Omental fat pad (tissue), 3 donors: ENCODE measurements at regions not wholly inside any gene's neighbourhood (a gene's known extent, or its start where the extent isn't known, plus 50 kb on each side); places are given as distances from the start of the nearest gene placed in this dataset.

Experiments
- ATAC-seq: fragments of 150-250 bp; one replicate; pipeline ENCODE4 v1.9.1; 2016; ENCODE audit warnings: mild to moderate bottlenecking, moderate library complexity; ENCODE audit not compliant: low FRiP score
- DNase-seq: peaks from one replicate; pipeline ENCODE4 v3.0.0-alpha.2; 2019; ENCODE audit warnings: low spot score
- TF ChIP-seq, protein P1 (sequence below), 3 donors: fragments of 450-650 bp; IDR thresholded peaks; one replicate each; pipeline ENCODE4 v1.5.1; 2016 to 2017; ENCODE audit warnings: antibody characterized with exemption in 3 of 3, mild to moderate bottlenecking in 3 of 3, moderate library complexity in 2 of 3

DNA sequence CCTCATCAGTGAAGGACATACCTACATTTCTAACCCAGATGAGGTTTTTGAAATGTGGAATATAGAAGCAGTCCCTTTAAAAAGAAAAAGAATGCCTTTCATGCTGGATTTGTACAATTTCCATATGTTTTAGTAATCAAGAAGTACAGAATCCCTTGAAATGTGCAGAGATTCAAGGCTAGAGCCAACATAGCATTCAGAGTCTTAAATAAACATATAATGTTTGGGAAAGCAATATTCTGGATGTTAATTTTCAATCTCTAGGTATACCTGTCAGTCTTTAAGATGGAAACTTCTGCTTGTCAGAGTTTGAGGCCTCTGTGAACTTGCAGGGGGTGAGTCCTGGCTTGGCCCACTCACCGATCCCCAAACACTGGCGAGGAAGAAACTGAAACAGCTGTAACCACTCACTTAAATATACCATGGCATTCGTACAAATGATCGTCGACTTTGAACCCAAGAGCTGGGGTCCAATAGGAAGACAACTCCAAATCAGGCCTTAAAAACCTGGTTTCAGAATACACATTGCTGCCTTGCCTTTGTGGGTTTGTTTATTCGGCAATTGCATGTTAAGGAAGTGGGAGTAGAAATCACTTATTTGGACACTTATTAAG, 132.8 kb upstream of the NCK2 start:
- DNase-seq (no peak), ATAC-seq (no peak)
- TF ChIP-seq, protein P1, sequence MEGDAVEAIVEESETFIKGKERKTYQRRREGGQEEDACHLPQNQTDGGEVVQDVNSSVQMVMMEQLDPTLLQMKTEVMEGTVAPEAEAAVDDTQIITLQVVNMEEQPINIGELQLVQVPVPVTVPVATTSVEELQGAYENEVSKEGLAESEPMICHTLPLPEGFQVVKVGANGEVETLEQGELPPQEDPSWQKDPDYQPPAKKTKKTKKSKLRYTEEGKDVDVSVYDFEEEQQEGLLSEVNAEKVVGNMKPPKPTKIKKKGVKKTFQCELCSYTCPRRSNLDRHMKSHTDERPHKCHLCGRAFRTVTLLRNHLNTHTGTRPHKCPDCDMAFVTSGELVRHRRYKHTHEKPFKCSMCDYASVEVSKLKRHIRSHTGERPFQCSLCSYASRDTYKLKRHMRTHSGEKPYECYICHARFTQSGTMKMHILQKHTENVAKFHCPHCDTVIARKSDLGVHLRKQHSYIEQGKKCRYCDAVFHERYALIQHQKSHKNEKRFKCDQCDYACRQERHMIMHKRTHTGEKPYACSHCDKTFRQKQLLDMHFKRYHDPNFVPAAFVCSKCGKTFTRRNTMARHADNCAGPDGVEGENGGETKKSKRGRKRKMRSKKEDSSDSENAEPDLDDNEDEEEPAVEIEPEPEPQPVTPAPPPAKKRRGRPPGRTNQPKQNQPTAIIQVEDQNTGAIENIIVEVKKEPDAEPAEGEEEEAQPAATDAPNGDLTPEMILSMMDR (IDR thresholded peaks at IDR 0.05): no peak

DNA sequence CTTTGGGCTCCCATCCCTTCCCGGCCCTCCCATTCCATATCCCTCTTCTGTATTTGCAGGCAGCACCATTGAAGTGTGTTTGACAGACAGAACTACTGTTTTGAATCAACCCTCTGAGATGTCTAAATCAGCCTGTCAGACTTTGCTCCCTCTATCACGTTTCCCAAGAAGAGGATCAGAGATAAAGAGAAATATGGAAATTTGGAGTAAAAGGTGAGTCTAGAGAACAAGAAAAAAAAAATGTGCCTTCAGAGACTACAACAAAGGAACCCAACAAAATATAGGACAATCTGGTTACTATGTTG, 133.4 kb upstream of the NCK2 start:
- no peak for ATAC-seq
- TF ChIP-seq, protein P1 (IDR thresholded peaks at IDR 0.05): no peak
- DNase-seq: no peak

DNA sequence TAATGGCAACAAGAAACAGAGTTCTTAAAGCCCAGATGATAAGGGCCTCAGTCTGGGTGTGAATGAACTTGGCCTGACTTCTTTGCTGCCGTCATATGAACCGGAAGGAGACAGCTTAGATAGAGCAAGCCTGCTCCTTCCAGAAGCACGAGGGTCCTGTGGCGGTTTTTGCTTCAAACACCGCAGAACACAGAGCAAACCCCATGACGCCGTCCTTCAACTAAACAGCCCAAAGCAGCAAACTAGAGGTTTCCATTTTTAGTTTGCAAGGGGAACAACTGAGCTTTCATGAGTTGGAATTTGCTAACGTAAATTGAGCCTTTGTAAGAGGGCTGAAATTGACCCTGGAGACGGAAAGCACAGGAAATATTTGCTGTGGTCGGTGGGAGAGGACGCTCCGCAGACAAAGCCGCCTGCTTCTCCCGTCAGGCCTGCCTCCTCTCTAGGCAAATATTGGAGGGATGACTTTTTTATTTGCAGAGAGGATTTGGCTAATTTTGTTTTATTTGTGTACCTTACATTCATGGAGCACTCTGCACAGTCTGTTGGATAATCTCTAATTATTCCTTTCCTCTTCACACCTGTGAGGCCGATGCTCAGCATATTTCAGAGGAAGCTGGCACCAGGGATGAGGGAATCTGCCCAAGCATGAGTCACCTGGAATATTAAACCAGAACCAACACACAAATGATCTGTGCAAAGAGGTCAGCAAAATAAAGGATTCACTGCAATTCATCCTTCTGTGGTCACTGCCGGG, 134.0 kb upstream of the NCK2 start:
- DNase-seq: no peak
- no peak for ATAC-seq

DNA sequence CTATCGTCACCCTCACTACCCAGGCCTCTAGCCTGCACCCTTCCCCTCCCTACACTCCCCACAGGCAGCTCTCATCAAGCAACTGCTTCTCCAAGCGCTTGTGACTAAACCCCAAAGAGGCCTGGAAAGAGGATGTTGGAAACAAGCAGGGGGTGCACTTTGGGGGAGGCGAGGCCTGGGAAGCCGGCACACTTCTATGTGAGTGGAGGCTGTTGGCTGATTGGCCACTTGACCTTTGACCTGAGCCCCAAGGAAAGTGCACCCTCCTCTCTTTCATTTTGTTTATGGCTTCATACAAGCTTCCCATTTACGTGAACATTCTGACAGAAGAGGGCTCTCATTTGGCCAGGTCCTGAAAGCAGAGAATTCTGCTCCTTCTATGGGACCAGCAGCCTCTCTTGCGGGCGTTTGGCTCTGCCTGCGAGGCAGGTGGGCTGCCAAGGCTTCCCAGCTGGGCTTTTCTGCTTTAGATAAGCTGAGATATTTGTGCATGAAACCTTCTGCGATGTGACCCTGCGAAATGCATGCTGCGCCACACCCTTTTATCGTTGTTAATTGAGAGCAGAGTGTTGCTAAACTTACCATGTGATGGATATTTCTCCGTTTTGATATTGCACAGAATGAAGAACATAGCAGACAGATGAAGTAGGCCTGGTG, 134.8 kb upstream of the NCK2 start:
- ATAC-seq: no peak
- no peak for DNase-seq

More for the DNA sequence above, 134.0 kb upstream of the NCK2 start:
- TF ChIP-seq, protein P1 (IDR thresholded peaks at IDR 0.05): no peak

DNA sequence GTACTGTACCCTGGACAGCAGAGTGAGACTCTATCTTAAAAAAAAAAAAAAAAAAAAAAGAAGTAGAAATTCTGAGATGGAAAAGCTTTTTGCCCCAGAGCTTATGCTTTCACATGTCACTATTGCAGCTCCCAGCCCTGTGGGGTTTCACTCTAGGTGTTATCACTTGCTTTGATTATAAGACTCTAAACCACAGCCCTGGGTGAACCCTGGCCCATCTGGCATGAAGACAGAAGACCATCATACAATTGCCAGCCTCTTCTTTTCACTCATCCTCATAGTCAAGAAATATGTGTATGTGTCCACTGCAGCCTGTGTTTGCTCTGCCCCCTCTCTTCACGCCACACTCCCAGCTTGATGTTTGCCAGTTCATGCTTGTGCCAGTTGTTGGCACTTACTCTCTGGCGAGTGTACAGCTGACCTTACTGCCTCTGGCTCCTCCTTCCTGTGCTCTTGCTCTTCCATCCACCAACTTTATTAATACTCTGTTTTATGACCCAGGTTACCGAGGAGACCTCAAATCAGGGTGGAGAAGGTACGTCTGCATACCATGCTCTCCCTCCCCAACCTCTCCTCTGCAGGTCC, 136.7 kb upstream of the NCK2 start:
- ATAC-seq: no peak
- DNase-seq: no peak
- TF ChIP-seq, protein P1 (IDR thresholded peaks at IDR 0.05): no peak

More for the DNA sequence above, 134.8 kb upstream of the NCK2 start:
- TF ChIP-seq, protein P1 (IDR thresholded peaks at IDR 0.05): no peak

DNA sequence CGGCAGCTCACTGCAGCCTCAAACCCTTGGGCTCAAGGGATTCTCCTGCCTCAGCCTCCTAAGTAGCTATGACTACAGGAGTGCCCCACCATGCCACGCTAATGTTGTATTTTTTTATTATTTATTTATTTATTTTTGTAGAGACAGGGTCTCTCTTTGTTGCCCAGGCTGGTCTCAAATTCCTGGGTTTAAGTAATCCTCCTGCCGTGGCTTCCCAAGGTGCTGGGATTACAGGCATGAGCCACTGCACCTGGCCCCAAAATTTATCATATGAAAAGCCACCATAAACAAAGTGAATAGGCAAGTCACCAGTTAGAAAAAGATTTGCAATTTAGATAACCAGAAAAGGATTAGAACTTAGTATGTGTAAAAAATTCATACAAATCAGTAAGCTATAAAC, 138.6 kb upstream of the NCK2 start:
- TF ChIP-seq, protein P1 (IDR thresholded peaks at IDR 0.05): no peak
- DNase-seq: no peak
- ATAC-seq: no peak
